NCI-H128 (cell line): ENCODE measurements at regions not wholly inside any gene's neighbourhood (a gene's known extent, or its start where the extent isn't known, plus 50 kb on each side); places are given as distances from the start of the nearest gene placed in this dataset.

Source experiments
- DNase-seq: peaks from one replicate; lab custom pipeline; 2025; ENCODE audit not compliant: unreplicated experiment; lab: John Stamatoyannopoulos, UW

DNA sequence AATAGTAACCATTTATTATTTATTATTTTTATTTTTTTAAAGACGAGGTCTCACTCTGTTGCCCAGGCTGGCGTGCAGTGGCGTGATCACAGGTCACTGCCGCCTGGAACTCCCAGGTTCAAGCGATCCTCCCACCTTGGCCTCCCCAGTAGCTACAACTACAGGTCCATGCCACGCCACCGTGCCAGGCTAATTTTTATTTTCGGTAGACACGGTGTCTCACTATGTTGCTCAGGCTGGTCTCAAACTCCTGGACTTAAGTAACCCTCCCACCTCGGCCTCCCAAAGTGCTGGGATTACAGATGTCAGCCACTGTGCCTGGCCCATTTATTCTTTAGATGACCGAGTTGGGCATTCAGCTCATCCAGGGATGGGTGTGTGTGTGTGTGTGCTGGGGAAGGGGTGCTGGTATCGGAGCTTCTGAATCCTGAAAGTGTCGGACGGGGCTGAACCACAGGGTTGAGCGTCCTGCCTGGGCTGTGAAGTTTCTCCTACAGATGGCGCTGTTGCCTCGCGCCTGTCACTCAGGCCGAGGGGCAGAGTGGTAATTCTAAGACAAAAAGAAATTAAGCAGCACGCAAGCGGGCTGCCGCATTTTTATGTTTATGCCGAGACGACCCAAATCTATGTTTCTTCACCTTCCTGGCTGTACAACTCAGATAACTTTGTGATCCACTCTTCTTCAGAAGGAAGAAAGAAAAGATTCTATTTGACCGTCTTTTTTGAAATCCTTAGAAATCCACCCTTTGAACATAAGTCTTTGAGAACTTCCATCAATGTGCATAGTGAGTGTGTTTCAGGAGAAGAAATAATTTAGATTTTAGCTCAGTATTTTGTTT lies 252.8 kb downstream of the CDH26 start:
- DNase-seq = peak; percentile 37

DNA sequence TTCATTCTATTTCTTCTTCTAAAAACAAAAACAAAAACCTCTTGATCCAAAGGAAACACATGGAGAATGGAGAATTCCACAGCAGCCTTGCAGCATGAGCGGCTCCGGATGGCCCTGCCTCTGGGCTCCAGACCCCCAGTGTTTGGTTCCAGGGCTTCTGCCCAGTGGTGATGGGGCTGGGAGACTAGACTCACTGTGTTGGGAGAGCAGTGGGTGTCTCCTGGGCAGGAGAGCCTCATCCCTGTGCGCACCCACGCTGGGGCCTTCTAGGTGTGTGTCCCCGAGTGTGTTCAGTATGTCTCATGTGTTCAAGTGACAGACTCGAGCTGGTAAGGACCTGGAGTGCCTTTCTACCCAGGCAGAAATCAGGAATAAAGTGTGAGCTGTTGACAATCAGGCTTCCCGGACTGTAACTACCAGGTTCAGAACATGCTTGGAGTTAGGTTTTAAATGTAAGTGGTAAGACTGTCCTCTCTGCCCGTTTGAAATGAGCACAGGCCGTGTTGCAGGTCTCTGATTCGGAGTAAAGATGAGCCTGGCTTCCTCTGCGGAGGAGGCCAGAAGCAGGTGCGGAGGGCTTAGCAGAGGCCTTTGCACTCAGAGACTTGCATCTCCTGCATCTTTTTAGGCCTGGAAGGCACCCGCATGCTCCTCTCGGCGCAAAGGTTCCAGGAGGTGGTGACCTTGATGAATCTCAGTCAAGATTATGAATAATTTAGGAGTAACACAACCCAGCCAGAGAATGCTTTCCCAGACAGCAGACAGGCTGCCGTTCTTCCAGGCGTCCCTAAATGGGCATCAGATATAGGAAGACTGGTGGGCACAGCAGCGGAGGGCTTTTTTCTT lies 253.6 kb downstream of the CDH26 start:
- DNase-seq = no peak

DNA sequence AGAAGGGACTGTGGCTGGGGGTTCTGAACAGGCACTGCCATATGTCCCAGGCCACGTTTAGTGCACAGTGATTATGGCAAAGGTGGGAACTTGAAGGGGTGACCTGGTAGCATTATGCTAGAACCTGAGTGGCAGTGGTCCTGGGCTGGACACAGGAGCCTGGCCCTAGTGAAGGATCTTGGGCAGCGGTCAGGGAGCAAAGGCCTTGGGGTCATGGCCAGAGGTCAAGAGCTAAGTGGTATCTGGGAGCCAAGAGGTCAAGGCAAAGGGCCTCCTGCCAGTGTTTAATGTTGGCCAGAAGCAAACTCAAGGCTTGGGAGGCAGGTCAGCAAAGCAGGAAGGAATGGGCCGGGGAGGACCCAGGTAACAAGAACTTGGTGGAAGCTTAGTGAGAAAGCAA lies 254.5 kb downstream of the CDH26 start:
- DNase-seq = no peak

DNA sequence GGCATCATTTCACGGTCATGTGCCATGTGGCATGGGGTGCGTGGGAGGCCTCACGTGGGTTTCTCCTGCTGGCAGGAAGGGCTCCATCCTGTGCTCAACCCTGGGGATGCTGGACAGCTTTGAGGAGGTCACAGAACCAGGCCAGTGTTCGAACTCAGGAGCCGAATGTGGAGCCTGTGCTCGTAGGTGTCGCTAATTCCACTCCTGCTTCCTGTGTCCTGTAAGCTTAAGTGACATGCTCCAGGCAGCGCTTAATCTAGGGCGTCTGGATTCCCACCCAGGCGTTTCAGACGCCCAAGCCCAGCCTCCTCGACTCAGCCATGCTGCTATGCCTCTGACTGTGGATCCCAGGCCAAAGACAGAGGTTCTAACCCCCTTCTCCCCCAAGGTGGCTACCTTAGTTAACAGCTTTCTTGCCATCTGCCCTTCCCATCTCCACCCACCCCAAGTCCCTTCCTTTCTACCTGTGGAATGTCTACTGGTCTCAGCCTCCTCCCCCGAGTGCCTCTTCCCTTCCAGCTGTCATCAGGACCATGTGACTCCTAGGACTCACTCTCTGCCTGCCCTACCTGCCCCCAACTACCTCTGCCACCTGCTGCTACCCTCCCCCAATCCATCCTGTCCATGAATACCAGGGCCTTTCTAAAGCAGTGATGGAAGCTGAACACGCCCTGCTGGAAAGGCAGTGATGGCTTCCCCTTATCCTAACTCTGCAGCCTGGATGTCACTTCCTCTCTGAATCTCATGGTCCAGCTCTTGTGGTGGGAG lies 255.1 kb downstream of the CDH26 start:
- DNase-seq = no peak

DNA sequence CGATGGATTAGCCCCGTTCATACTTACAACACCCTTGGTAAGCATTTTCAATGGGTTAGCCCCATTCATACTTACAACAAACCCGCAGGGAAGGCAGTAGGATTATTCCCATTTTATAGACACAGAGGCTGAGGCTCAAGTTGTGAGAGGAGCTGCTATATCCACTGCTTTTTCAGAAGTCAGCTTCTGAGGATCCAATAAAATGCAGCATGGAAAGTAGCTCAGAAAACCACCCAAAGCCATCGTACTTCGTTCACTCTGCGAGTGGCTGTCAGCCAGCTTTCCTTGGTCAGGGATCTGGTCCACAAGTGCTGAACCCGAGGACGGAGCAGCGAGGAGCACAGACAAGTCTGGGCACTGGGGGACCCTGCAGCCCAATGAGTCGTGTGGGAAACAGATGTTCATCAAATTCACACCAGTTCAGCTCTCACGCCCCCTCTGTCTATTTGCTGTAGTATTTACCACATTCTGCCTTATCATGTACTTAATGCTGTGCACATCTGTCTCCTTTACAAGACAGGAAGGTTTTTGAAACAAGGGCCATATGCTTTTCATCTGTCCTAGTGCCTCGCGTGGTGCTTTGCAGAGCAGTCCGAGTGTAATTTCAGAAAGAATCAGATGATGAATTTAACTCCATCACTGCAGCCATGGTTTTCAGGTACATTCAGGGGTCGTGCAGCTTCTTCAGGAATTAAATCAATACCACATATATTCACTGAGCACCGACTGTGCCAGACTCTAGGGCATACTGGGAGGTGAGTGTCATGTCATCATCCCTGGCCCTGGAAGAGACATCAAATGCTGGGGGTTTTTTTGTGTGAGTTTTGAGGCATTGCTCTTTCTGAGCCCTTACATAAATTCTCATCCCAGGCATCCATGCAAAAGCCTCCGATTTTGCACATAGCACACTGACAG lies 256.9 kb downstream of the CDH26 start:
- DNase-seq = no peak

DNA sequence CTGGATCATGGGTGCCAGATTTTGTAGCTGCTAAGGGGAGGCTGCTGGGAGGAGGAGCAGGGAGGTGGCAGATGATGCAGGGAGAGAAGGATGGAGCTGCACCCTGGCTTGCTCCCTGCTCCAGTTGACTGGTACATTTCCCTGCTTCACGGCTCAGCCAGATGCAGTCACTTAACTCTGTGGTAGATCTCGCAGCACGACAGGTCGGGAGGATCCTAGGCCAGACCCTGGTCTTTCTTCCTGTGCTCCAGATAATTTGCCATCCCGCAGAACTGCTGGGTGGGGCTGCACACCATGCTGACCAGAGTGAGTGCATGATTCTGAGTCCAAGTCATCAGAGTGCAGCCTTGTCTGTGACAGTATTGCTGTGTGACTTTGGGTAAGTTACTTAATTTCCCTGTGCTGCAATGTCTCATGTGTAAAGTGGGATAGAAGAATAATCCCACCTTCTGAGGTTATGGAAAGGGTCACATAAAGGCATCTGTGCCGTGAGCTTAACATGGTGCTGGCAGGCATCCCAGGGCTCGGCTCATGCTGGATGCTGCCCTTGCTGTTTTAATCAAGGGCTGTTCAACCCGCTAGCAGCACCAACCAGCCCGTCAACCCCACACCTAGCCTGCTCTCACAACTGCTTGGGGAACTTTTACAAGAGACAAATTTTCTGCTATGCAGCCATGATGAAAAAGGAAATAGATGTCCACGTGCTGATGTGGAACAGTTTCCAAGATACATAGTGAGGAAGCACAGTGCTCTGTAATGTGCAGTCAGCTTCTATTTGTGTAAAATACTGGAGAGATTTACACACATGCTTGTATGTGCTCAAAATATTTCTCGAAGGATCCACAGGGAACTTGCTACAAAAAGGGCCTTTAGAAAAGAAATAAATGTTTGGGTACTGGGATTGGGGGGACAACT lies 257.9 kb downstream of the CDH26 start:
- no peak for DNase-seq

DNA sequence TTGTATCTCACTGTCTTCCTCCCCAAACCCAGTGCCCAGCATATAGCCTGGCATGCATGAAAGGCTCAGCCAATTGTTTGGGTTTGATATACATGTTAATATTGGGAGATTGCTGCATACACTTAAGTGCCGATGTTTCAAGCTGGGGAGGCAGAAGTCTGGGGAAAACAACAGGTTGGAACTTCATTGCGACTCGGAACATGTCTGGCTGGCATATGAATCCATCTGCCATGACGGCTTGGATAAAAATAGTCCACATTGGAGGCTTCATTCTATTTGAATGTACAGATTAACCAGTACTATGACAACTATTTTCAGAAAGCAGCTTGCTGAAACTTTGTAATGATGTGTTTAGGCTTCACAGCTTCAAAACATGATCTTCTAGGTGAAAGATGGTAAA lies 261.0 kb downstream of the CDH26 start:
- no peak for DNase-seq

DNA sequence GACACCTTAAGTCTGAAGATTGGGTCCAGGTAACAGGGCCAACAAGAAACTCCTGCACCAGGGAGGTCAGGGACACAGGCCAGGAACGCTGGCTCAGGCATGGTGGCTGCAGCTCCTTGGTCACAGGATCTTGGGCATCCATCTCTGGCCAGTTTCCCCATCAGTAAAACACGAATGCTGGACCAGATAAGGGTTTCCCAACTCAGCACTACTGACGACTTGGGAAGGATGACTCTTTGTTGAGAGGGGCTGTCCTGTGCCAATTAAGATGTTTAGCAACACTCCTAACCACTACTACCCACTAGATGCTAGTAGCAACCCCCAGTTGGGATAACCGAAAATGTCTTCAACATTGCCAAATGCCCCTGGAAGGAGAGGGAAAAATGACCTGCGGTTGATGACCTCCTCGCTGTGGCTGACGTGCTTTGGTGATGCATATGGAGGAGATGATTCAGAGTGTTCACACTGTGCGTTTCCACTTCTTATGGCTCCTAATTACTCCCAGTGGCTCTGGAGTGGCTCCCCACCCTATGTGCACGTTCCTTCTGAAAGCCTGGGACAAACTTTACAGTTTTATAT lies 261.9 kb downstream of the CDH26 start:
- no peak for DNase-seq

DNA sequence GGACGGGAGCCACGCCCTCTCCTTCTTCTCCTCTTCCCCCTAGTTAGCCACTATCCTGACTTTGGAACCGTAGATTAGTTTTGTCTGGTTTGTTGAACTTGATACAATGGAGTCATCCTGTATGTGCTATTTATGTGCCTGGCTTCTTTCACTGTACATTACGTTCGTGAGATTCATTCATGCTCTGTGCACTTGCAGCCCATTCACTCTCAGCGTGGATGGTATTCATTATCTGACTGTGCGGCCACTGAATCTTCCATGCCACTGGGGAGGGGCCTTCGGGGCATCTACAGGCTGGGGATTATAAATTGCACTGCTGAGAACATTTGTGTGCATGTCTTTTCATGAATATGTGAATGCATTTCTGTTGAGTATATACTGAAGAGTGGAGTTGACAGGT lies 262.5 kb downstream of the CDH26 start:
- no peak for DNase-seq

DNA sequence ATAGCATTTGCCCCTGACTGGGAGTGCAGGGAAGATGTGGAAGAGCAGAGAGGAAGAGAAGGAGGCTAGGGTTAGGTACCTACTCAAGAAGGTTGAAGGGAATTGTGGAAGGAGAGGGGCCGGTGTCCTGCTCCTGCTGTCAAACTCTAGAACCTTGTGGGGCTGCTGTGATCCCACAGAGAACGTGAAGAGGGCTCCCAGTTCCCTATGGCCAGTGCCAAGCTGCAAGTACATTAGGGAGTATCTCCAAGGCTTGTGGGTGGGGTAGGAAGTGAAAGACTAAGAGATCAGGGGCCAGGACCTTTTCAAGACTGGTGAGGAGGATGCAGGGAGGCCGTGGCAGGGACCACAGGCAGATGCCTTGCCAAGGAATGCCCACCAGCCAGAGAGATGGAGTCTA lies 263.4 kb downstream of the CDH26 start:
- no peak for DNase-seq

DNA sequence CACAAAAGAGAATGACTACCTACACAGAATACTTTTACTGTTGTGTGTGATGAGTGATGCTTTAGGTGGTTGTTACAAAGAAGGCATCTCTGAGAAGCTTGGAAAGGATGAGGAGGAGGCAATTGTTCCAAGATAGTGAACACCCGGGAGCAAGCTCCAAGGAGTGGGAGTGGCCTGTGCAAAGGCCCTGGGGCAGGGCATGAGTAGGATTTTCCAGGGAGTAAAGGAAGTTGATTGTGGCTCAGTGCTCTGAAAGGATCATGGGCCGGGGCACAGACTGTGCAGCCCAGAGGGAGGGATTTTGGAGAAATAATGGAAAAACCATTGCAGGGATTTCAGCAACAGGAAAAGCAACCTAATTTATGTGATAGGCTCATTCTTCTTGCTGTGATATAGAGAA lies 264.3 kb downstream of the CDH26 start:
- DNase-seq = no peak

DNA sequence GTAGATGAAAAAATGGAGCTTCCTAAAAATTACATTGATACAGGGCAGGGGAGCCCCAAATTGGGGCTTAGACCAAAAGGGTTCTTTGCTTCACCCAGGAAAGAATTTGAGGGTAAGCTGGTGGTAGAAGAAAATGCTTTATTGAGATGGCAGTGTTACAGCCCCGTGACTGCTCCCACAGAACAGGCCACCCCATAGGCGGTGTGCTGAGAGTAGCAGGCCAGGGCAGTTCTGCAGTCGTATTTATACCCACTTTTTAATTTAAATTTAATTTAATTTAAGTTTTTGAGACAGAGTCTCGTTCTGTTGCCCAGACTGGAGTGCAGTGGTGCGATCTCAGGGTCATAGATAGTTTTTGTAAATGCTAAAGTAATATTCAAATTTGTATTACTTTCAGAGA lies 265.0 kb downstream of the CDH26 start:
- no peak for DNase-seq

DNA sequence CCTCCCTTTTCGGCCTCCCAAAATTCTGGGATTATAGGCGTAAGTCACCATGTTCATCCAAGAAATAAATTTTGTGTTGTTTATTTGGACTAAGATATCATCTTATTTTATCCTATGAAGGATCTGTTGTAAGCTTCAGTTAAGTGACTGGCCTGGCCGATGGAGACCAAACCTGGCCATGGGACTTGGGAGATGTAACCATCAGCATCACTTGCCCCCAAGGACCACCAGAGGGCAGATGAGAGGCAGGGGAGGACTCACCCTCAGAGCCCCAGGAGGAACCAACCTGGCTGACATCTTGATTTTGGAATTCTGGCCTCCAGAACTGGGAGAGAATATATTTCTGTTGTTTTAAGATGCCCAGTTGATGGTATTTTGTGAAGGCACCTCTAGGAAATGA lies 266.7 kb downstream of the CDH26 start:
- DNase-seq = no peak

DNA sequence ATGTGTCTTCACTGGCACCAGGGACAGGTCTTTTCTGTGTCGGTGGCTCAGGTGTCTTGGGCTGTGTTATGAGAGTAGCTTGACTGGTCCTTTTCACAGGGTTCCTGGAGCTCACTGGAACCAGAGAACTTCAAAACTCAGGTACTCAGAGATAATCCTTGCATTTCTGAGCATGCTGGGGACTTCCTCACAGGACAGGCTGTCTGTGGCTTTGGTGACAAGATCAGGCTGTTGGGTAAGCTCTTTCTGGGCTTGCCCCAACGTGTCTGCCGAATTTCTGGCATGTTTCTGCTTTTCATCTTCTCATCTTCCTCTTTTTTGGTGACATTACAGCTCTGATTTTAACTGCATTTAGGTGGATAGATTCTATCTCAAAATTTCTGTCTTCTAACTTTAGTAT lies 270.0 kb downstream of the CDH26 start:
- DNase-seq = no peak

DNA sequence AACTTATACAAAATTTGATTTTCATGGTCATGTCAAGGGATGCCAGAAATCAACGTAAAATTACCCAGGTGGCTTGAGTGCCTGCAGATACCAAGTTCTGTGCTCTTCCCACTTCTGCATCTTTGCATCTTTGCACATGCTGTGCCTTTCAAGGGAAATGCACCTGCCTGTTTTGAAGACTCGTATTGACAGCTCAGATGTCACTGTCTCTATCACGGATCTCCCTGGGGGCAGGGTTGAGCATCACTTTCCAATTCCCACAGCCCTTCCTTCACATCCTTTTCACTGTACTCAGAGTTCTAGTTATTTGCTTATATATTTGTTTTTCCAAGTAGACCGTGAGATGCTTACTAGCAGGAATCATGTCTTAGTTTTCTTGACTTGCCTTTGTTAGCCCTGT lies 274.2 kb downstream of the CDH26 start:
- no peak for DNase-seq

DNA sequence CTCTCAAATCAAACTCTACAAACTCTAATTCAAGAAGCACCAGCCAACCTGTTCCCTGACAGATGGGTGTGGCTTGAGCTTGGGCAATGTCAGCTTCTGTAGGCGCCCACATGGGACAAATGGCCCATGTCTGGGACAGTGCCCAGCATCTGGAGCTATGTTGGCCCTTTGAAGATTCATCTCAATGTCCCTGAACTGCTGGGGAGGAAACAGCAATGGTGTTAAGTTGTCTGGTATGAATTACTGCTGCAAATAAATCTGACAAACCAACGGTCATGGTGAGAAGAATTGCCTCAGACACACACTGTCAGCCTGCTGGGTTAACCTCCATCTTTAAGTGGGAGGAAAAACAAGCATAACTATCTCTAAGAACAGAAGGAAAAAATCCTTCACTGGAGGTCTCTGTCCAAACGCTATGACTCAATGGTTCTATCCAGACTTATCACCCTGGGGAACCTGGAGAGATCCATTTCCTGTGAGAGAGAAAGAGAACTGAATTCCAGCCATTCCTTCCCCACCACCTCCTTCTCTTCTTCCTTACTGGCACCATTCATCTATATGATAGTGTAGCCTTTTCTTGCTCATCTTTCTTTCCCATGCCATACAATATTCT lies 274.9 kb downstream of the CDH26 start:
- DNase-seq = no peak

DNA sequence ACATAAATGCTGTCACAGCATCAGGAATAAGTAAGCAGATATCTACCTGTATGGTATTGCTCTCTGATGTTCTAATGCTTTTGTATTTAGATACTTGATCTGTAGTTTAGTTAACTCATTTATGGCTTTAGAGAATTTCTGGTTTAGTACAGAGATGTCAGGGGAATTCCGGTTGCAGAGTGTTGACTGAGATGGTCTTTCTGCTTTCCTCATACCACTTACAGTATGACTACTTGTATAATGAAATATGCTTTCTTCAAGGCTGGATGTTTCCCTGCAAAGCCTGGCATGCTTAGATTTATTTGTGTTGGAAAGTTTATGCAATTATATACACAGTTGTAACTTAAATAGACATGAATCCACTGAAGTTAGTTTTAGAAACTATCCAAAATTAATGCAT lies 278.4 kb downstream of the CDH26 start:
- no peak for DNase-seq

DNA sequence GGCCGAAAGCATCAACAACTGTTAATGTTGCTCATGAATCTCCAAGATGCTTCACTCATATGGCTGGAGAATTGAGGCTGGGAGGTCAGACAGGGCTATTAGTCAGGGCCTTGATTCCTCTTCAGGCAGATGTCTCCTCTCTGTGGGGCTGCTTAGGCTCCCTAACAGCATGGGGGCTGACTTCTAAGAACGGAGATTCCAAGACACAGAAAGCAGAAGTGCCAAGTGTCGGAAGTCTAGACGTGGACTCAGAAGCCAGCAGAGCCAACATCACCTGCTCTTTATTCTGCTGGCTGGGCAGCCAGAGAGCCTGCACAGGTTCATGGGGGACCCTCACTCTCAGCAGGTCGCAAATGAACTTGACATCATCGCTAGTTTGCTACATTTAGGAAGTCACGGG lies 279.8 kb downstream of the CDH26 start:
- no peak for DNase-seq
